GM12865 (cell line): ENCODE measurements at regions not wholly inside any gene's neighbourhood (a gene's known extent, or its start where the extent isn't known, plus 50 kb on each side); places are given as distances from the start of the nearest gene placed in this dataset.
A peak's percentile ranks its signal among the peaks of the same experiment; 100 is the strongest.

Experiments used
- DNase-seq: peaks from one replicate; pipeline ENCODE4 v3.0.0; 2010; ENCODE audit warnings: low read depth
- H3K4me3 ChIP-seq: 2 replicates; pipeline ENCODE4 v1.5.1; 2011; ENCODE audit warnings: mild to moderate bottlenecking, low read depth, low read length, control low read depth
- TF ChIP-seq, protein P1 (sequence below): IDR thresholded peaks from 2 replicates; pipeline ENCODE4 v1.5.1; 2011; ENCODE audit warnings: low read length, control low read depth, low read depth, inconsistent platforms; ENCODE audit not compliant: insufficient read depth; ENCODE audit errors: missing control alignments

DNA sequence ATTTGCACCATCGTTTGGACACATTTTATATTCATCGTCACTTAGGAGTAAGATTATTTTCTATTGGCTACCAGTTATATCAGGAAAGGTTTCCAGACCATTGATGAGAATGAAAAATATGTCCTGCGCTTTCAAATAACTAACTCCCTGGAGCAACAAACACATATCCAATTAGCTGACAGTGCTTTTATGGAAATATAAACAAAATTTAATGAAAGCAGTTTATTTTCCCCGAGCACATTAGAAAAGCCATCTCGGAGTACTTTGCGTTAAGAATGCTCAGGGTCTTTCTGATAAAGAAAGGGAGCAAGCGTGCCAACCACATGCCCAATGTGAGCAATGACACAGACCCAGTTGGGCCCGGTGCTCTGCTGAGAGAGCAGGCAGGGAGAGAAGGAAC is 85.1 kb upstream of the ZPBP start:
- no peak overlapping the region for H3K4me3 ChIP-seq
- no peak for DNase-seq
- TF ChIP-seq, protein P1, sequence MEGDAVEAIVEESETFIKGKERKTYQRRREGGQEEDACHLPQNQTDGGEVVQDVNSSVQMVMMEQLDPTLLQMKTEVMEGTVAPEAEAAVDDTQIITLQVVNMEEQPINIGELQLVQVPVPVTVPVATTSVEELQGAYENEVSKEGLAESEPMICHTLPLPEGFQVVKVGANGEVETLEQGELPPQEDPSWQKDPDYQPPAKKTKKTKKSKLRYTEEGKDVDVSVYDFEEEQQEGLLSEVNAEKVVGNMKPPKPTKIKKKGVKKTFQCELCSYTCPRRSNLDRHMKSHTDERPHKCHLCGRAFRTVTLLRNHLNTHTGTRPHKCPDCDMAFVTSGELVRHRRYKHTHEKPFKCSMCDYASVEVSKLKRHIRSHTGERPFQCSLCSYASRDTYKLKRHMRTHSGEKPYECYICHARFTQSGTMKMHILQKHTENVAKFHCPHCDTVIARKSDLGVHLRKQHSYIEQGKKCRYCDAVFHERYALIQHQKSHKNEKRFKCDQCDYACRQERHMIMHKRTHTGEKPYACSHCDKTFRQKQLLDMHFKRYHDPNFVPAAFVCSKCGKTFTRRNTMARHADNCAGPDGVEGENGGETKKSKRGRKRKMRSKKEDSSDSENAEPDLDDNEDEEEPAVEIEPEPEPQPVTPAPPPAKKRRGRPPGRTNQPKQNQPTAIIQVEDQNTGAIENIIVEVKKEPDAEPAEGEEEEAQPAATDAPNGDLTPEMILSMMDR = no peak

DNA sequence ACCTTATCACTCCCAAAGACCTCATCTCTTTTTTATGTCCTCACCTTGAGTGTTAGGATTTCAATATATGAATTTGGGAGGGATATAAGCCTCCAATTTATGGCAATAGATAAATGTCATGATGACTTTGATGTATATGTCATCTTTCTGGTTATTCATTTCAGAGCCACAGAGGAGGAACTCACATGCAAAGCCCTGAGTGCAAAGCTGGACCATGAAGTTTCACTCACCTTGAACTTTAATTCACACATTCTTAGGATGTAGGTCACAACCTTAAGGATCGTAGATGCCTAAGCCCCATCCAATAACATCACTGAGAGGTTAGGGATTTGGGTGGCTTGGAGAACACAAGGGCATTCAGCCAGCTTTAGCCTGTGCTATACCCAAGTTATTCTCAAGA is 81.9 kb upstream of the ZPBP start:
- no peak for DNase-seq
- H3K4me3 ChIP-seq = no peak overlapping the region
- TF ChIP-seq, protein P1 = no peak

DNA sequence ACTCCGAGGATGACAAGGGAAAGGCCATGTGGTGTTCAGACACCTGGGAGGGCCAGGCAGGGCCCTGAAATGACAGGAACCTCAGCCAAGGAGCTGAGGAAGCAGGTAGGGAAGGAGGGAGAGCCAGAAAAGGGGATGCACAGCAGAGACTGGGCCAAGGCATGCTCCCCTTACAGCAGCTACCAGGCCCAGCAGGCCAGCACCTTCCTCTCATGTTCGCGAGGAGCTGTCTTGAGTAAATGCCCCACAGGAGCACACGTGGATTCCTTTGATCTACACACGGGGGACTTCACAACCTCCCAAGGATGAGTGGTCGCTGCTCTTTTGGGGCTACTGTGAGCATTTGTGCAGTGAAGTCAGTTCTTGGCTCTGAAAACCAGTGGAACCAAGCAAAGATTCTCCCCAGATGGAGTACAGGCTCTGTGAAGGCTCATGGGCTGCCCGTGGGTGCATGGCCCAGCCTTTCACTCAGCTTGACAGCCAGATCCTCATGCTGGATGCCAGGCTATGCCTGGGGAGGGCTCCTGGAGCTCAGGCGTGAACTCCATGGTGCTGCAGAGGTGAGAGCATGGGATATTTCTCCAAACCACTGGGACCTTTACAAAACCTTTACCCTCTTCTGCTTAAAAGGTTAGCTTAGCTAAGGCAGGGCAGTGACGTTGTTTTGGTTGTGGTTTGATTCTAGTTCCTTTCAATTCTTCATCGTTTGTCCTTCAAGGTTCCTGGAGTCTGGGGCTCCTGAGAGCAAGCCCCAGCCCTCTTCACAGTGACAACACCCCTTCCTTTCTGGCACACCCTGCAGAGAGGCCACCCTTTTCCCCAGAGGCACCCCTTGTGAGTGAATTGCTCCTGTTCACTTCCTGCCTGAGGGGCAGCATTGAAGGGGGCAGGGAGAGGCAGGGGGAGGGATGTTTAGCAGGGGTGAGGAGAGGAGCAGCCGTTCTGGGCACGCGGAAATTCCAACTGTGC is 74.2 kb upstream of the ZPBP start:
- no peak overlapping the region for H3K4me3 ChIP-seq
- TF ChIP-seq, protein P1 = no peak
- DNase-seq = peak; percentile 18

GRCh38 chr7:50164559-50165170 is 71.6 kb upstream of the ZPBP start:
- DNase-seq = no peak
- TF ChIP-seq, protein P1 = no peak
- H3K4me3 ChIP-seq = no peak overlapping the region

GRCh38 chr7:50160206-50160605 is 67.2 kb upstream of the ZPBP start:
- no peak overlapping the region for H3K4me3 ChIP-seq
- TF ChIP-seq, protein P1 = no peak
- DNase-seq = no peak

GRCh38 chr7:50159154-50159553 is 66.1 kb upstream of the ZPBP start:
- TF ChIP-seq, protein P1 = no peak
- H3K4me3 ChIP-seq = no peak overlapping the region
- DNase-seq = no peak
